ENCODE measurements at regions not wholly inside any gene's neighbourhood (a gene's known extent, or its start where the extent isn't known, plus 50 kb on each side); places are given as distances from the start of the nearest gene placed in this dataset.

GRCh38 chr13:61128850-61129645 is 286.6 kb downstream of the PCDH20 start:
- TF ChIP-seq CTCF (IDR thresholded peaks at IDR 0.05) (no peak), POLR2A (IDR thresholded peaks at IDR 0.05) (no peak)
